Heart right ventricle (tissue), 16 donors: ENCODE measurements at regions not wholly inside any gene's neighbourhood (a gene's known extent, or its start where the extent isn't known, plus 50 kb on each side); places are given as distances from the start of the nearest gene placed in this dataset.
A peak's percentile ranks its signal among the peaks of the same experiment; 100 is the strongest.

ENCODE experiments used
- ATAC-seq, 8 donors: fragments of 200-7000 bp; cut with Tn5 transposase; one replicate each; pipeline ENCODE4 v1.9.1; 2020; ENCODE audit warnings: mild to moderate bottlenecking in 8 of 8, moderate library complexity in 8 of 8, moderate number of reproducible peaks in 1 of 8
- DNase-seq, 2 donors: peaks; one replicate each; pipeline ENCODE4 v3.0.0-alpha.2; 2020
- H3K27ac ChIP-seq, 10 donors: fragments of 200-600 bp; sonication (generic) in 2 of 10; one replicate each; pipeline versions ENCODE4 v1.5.0 to v1.8.0; 2020 to 2022; ENCODE audit warnings: mild to moderate bottlenecking in 3 of 10
- H3K27me3 ChIP-seq, 7 donors: fragments of 200-600 bp; one replicate each; pipeline ENCODE4 v1.8.0; 2021 to 2022; ENCODE audit warnings: mild to moderate bottlenecking in 2 of 7
- H3K36me3 ChIP-seq, 9 donors: fragments of 200-600 bp; sonication (generic) in 1 of 9; one replicate each; pipeline versions ENCODE4 v1.5.0 to v1.8.0; 2020 to 2022; ENCODE audit warnings: mild to moderate bottlenecking in 2 of 9
- H3K4me1 ChIP-seq, 9 donors: fragments of 200-600 bp; sonication (generic) in 1 of 9; one replicate each; pipeline versions ENCODE4 v1.5.0 to v1.8.0; 2020 to 2022; ENCODE audit warnings: mild to moderate bottlenecking in 4 of 9
- H3K4me3 ChIP-seq, 10 donors: fragments of 200-600 bp; sonication (generic) in 2 of 10; one replicate each; pipeline versions ENCODE4 v1.5.0 to v1.8.0; 2020 to 2022; ENCODE audit warnings: mild to moderate bottlenecking in 7 of 10, moderate library complexity in 2 of 10
- H3K9me3 ChIP-seq, 11 donors: fragments of 200-600 bp in 10 of 11; sonication (generic) in 2 of 11; one replicate each; pipeline versions ENCODE4 v1.5.0 to v1.8.0; 2013 to 2022; ENCODE audit warnings: mild to moderate bottlenecking in 2 of 11, control low read depth in 1 of 11, moderate library complexity in 1 of 11
- CTCF ChIP-seq, 9 donors: fragments of 200-600 bp; sonication (generic) in 2 of 9; IDR thresholded peaks; one replicate each; pipeline versions ENCODE4 v1.5.0 to v1.8.0; 2021 to 2022; ENCODE audit warnings: antibody characterized with exemption in 9 of 9, mild to moderate bottlenecking in 5 of 9, moderate library complexity in 1 of 9
- WGBS, 2 donors: extraction: QIAGEN DNeasy Blood & Tissue Kit; methylation state at CpG; one replicate each; pipeline ENCODE4 v1.1.7; 2013; ENCODE audit warnings: inconsistent platforms in 1 of 2; 5-methylcytosine and 5-hydroxymethylcytosine counted together
- intact Hi-C, 10 donors: fragments of 100-400 bp; cut with DNase I; formaldehyde crosslinking; loops; one replicate each; pipeline versions ENCODE4 v1.11.1 to v1.14.2; 2022
- donor health status: Arrhythmogenic right ventricular cardiomyopathy.
- donor health status: ischemic (EF 13 %, LVEDD 7.1; RV severe dilation, severe dysfunction).
- donor health status: healthy with polysubstance abuse.
- donor health status: DM: no; HTN: yes; CAD: no.
- donor health status: DM: no; HTN: no; CAD: no.
- donor health status: ischemic (EF 25% LVEDD 6.9; RV normal size, moderate dysfunction).
- donor health status: ischemic (EF 25% LVEDD 5.7; RV mildly dilated, moderate dysfunction).
- donor health status: healthy.
- donor health status: DM: yes; HTN: yes; CAD: no.
- donor health status: Ischemic cardiomyopathy.
- donor health status: ischemic (EF 35%, LVEDD 5.7; RV mildly dilated, moderate dysfunction).
- donor health status: nonischemic (EF 11% LVEDD 7.7; RV severe dilation, severe dysfunction).
- donor health status: DM: yes; HTN: yes; CAD: no.
- donor health status: PGD.
- donor health status: ischemic (EF 29% LVEDD 5.4; RV normal size, mild dysfunction).
- donor health status: nonischemic (EF 23%, LVEDD 6.1; RV moderate dilation, normal function).

DNA sequence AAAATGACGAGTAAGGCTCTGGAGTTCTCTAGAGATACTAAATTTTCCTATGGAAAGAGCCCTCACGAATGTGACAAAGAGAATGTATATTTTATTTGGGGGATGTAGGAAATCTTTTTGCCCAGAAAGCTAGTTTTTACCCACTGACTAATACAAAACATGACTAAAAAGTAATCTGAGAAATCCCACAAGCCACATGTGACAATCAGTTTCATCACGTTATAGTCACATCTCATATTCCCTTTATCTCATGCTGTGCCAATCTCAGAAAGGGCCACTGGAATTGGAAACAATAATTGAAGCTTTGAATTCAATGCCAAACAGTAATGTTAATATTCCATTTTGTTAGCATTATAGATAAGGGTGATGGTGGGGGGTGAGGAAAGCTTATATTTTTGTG is 509.0 kb upstream of the GOLIM4 start:
- ATAC-seq (no peak), DNase-seq (no peak)
- H3K4me1 ChIP-seq, result no peaks in the 10 kb centered on the region
- no peak overlapping the region for H3K27ac ChIP-seq
- intact Hi-C loops, result no loop called here
- no peaks in the 10 kb centered on the region for H3K9me3 ChIP-seq
- no peak overlapping the region for H3K4me3 ChIP-seq
- H3K36me3 ChIP-seq, result no peaks in the 10 kb centered on the region
- no peak for TF ChIP-seq CTCF (IDR thresholded peaks at IDR 0.05)
- H3K27me3 ChIP-seq, result peaks cover 0 to 20% (median 3%) of the 10 kb centered on the region in 7 donors
- WGBS, 2 donors, result 78 to 85% methylated on average over 3 of the region's 3 CpGs

- Histone ChIP-seq H3K27me3 (peaks cover 0 to 26% (median 3%) of the 10 kb centered on the region in 7 donors), H3K36me3 (no peaks in the 10 kb centered on the region), H3K4me3 (no peak overlapping the region), H3K4me1 (peaks cover 0 to 6% (median 0%) of the 10 kb centered on the region in 9 donors), H3K27ac (no peak overlapping the region), H3K9me3 (no peaks in the 10 kb centered on the region)
- intact Hi-C loops, result loop anchor here in 1 of 10 donors (1.0 kb wide), 1 partner anchor 8 kb away; no protein-coding TSS in a partner anchor
- DNase-seq (no peak), ATAC-seq (no peak)
- no peak for TF ChIP-seq CTCF (IDR thresholded peaks at IDR 0.05)
- 97 to 99% methylated on average over 2 of the region's 2 CpGs for WGBS, 2 donors
Measured at GRCh38 chr3:168598250-168598649, 502.5 kb upstream of the GOLIM4 start.

- ATAC-seq, result peak in 1 of 8 donors; percentile 89
Measured at GRCh38 chr3:168596175-168596823, 500.6 kb upstream of the GOLIM4 start.

GRCh38 chr3:168591587-168591986 is 495.9 kb upstream of the GOLIM4 start:
- Histone ChIP-seq H3K4me1 (peaks cover 0 to 6% (median 0%) of the 10 kb centered on the region in 9 donors), H3K27ac (no peak overlapping the region), H3K36me3 (no peaks in the 10 kb centered on the region), H3K9me3 (no peaks in the 10 kb centered on the region), H3K27me3 (peaks cover 0 to 50% (median 19%) of the 10 kb centered on the region in 7 donors), H3K4me3 (no peak overlapping the region)
- 70 to 73% methylated on average over 2 of the region's 2 CpGs for WGBS, 2 donors
- no peak for ATAC-seq
- no peak for TF ChIP-seq CTCF (IDR thresholded peaks at IDR 0.05)
- no peak for DNase-seq
- intact Hi-C loops, result no loop called here

More at GRCh38 chr3:168596175-168596823, 500.6 kb upstream of the GOLIM4 start:
- Histone ChIP-seq H3K36me3 (no peaks in the 10 kb centered on the region), H3K9me3 (no peaks in the 10 kb centered on the region), H3K27ac (no peak overlapping the region), H3K27me3 (peaks cover 0 to 34% (median 5%) of the 10 kb centered on the region in 7 donors), H3K4me3 (no peak overlapping the region), H3K4me1 (peaks cover 0 to 6% (median 0%) of the 10 kb centered on the region in 9 donors)
- no peak for DNase-seq
- intact Hi-C loops, result no loop called here
- TF ChIP-seq CTCF (IDR thresholded peaks at IDR 0.05), result no peak
- WGBS, 2 donors, result 59 to 71% methylated on average over 1 of the region's 1 CpG
